HepG2 (cell line): ENCODE measurements at regions not wholly inside any gene's neighbourhood (a gene's known extent, or its start where the extent isn't known, plus 50 kb on each side); places are given as distances from the start of the nearest gene placed in this dataset.

Experiments
- ADNP ChIP-seq: sonication (generic); formaldehyde crosslinking; IDR thresholded peaks from 2 replicates; pipeline ENCODE4 v1.4.0; 2020; ENCODE audit warnings: missing genetic modification reagents
- ASH2L ChIP-seq: fragments of 300-600, 200-600 bp; sonication (generic); IDR thresholded peaks from 2 replicates; pipeline ENCODE4 v1.7.0; 2017; ENCODE audit warnings: low read depth, mild to moderate bottlenecking, moderate library complexity, mixed read lengths, low read length; ENCODE audit not compliant: insufficient read length
- FOXJ3 ChIP-seq: sonication (generic); formaldehyde crosslinking; IDR thresholded peaks from 2 replicates; pipeline ENCODE4 v1.4.0; 2020; ENCODE audit warnings: missing genetic modification reagents, mild to moderate bottlenecking, borderline replicate concordance
- FOXK1 ChIP-seq: sonication (generic); formaldehyde crosslinking; IDR thresholded peaks from 2 replicates; pipeline ENCODE4 v1.4.0; 2020; ENCODE audit warnings: low read depth, missing genetic modification reagents, borderline replicate concordance
- HDAC2 ChIP-seq: sonication (generic); formaldehyde crosslinking; IDR thresholded peaks from 2 replicates; pipeline ENCODE4 v1.4.0; 2020; ENCODE audit warnings: missing genetic modification reagents
- HNF4A ChIP-seq: sonication (generic); formaldehyde crosslinking; IDR thresholded peaks from 2 replicates; pipeline ENCODE4 v1.4.0; 2020; ENCODE audit warnings: missing genetic modification reagents
- HNRNPLL ChIP-seq: fragments of 200-400 bp; formaldehyde crosslinking; IDR thresholded peaks from 2 replicates; pipeline ENCODE4 v1.6.1; 2017; ENCODE audit warnings: mild to moderate bottlenecking, low read depth, low read length; ENCODE audit not compliant: poor library complexity, severe bottlenecking
- KAT7 ChIP-seq: IDR thresholded peaks from 2 replicates; pipeline ENCODE4 v1.6.1; 2018; ENCODE audit warnings: borderline replicate concordance, missing compliant biosample characterization
- NFATC3 ChIP-seq: sonication (generic); formaldehyde crosslinking; IDR thresholded peaks from 2 replicates; pipeline ENCODE4 v1.5.1; 2020; ENCODE audit warnings: mild to moderate bottlenecking, missing genetic modification reagents
- RFX1 ChIP-seq: fragments of 450-650 bp; IDR thresholded peaks from 2 replicates; pipeline ENCODE4 v1.6.1; 2017
- SAP130 ChIP-seq: IDR thresholded peaks from 2 replicates; pipeline ENCODE4 v1.6.1; 2016; ENCODE audit warnings: low read depth
- SMYD3 ChIP-seq: sonication (generic); formaldehyde crosslinking; IDR thresholded peaks from 2 replicates; pipeline ENCODE4 v1.8.1; 2023; ENCODE audit warnings: mild to moderate bottlenecking, missing genetic modification reagents
- STAT5B ChIP-seq: sonication (generic); formaldehyde crosslinking; IDR thresholded peaks from 2 replicates; pipeline ENCODE4 v1.4.0; 2020; ENCODE audit warnings: missing genetic modification reagents
- ZNF446 ChIP-seq: sonication (generic); formaldehyde crosslinking; IDR thresholded peaks from 2 replicates; pipeline ENCODE4 v1.5.0; 2020; ENCODE audit warnings: mild to moderate bottlenecking, missing genetic modification reagents
- ZNF766 ChIP-seq: sonication (generic); formaldehyde crosslinking; IDR thresholded peaks from 2 replicates; pipeline ENCODE4 v1.5.0; 2020; ENCODE audit warnings: missing genetic modification reagents, borderline replicate concordance
- ZNF891 ChIP-seq: sonication (generic); formaldehyde crosslinking; IDR thresholded peaks from 2 replicates; pipeline ENCODE4 v1.5.0; 2020; ENCODE audit warnings: mild to moderate bottlenecking, missing genetic modification reagents
- ZSCAN25 ChIP-seq: sonication (generic); formaldehyde crosslinking; IDR thresholded peaks from 2 replicates; pipeline ENCODE4 v1.8.0; 2022; ENCODE audit warnings: mild to moderate bottlenecking, missing genetic modification reagents
- TF ChIP-seq, protein P1 (sequence below): sonication (generic); formaldehyde crosslinking; IDR thresholded peaks from 2 replicates; pipeline ENCODE4 v1.5.0; 2020; ENCODE audit warnings: missing genetic modification reagents
- TF ChIP-seq, protein P2 (sequence below): sonication (generic); formaldehyde crosslinking; IDR thresholded peaks from 2 replicates; pipeline ENCODE4 v1.4.0; 2020; ENCODE audit warnings: missing genetic modification reagents; ENCODE audit errors: not compliant biosample characterization
- TF ChIP-seq, protein P3 (sequence below): sonication (generic); formaldehyde crosslinking; IDR thresholded peaks from 2 replicates; pipeline ENCODE4 v1.8.0; 2022; ENCODE audit warnings: mild to moderate bottlenecking, missing genetic modification reagents, borderline replicate concordance
- TF ChIP-seq, protein P4 (sequence below): sonication (generic); formaldehyde crosslinking; IDR thresholded peaks from 2 replicates; pipeline ENCODE4 v1.8.0; 2023; ENCODE audit warnings: mild to moderate bottlenecking, missing genetic modification reagents
- TF ChIP-seq, protein P5 (sequence below): sonication (generic); formaldehyde crosslinking; IDR thresholded peaks from 2 replicates; pipeline ENCODE4 v1.4.0; 2020; ENCODE audit warnings: missing genetic modification reagents

DNA sequence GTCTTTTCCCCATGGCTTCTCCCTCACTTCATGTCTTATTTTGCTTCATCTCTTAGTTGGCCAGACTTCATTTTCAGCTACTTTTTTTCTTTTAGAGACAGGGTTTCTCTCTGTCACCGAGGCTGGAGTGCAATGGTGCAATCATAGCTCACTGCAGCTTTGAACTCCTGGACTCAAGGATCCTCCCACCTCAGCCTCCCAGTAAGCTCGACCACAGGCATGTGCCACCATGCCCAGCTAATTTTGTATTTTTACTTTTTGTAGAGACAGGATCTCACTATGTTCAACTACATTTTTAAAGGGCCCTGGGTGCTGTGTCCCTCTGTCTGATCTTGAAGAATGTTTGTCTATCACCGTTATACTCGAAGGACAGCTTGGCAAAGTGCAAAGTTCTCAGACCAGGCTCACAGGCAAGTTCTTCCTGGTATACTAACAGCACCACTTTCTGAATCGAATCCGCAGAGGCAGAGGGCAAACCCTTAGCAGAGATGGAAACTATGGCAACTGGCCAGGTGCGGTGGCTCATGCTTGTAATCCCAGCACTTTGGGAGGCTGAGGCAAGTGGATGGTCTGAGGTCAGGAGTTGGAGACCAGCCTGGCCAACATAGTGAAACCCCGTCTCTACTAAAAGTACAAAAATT lies 60.9 kb downstream of the SOWAHC start (continued):
- TF ChIP-seq, protein P1, sequence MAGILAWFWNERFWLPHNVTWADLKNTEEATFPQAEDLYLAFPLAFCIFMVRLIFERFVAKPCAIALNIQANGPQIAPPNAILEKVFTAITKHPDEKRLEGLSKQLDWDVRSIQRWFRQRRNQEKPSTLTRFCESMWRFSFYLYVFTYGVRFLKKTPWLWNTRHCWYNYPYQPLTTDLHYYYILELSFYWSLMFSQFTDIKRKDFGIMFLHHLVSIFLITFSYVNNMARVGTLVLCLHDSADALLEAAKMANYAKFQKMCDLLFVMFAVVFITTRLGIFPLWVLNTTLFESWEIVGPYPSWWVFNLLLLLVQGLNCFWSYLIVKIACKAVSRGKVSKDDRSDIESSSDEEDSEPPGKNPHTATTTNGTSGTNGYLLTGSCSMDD (CRISPR knock-in tag): no peak
- TF ChIP-seq RFX1 (peak; percentile 13; the same call in 1 of the 2 replicates), STAT5B (no peak), ZNF446 (CRISPR knock-in tag) (no peak), FOXJ3 (CRISPR knock-in tag) (no peak), FOXK1 (CRISPR knock-in tag) (no peak), KAT7 (CRISPR knock-in tag) (no peak), HDAC2 (CRISPR knock-in tag) (peak; percentile 12; the same call in 1 of the 2 replicates), ASH2L (peak; percentile 61), ZSCAN25 (CRISPR knock-in tag) (0 out of 2 replicates have a peak, but pooled peaks have one; percentile 43), HNF4A (CRISPR knock-in tag) (peak; percentile 84), ZNF766 (CRISPR knock-in tag) (0 out of 2 replicates have a peak, but pooled peaks have one; percentile 32), NFATC3 (CRISPR knock-in tag) (0 out of 2 replicates have a peak, but pooled peaks have one; percentile 28), ADNP (CRISPR knock-in tag) (0 out of 2 replicates have a peak, but pooled peaks have one; percentile 43), SMYD3 (CRISPR knock-in tag) (no peak), ZNF891 (CRISPR knock-in tag) (no peak), SAP130 (CRISPR knock-in tag) (peak; percentile 19; the same call in 1 of the 2 replicates), HNRNPLL (no peak)
- TF ChIP-seq, protein P2, sequence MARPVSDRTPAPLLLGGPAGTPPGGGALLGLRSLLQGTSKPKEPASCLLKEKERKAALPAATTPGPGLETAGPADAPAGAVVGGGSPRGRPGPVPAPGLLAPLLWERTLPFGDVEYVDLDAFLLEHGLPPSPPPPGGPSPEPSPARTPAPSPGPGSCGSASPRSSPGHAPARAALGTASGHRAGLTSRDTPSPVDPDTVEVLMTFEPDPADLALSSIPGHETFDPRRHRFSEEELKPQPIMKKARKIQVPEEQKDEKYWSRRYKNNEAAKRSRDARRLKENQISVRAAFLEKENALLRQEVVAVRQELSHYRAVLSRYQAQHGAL (CRISPR knock-in tag): no peak
- TF ChIP-seq, protein P3, sequence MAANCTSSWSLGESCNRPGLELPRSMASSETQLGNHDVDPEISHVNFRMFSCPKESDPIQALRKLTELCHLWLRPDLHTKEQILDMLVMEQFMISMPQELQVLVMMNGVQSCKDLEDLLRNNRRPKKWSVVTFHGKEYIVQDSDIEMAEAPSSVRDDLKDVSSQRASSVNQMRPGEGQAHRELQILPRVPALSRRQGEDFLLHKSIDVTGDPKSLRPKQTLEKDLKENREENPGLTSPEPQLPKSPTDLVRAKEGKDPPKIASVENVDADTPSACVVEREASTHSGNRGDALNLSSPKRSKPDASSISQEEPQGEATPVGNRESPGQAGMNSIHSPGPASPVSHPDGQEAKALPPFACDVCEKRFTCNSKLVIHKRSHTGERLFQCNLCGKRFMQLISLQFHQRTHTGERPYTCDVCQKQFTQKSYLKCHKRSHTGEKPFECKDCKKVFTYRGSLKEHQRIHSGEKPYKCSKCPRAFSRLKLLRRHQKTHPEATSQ (CRISPR knock-in tag): 0 out of 2 replicates have a peak, but pooled peaks have one; percentile 30
- TF ChIP-seq, protein P4, sequence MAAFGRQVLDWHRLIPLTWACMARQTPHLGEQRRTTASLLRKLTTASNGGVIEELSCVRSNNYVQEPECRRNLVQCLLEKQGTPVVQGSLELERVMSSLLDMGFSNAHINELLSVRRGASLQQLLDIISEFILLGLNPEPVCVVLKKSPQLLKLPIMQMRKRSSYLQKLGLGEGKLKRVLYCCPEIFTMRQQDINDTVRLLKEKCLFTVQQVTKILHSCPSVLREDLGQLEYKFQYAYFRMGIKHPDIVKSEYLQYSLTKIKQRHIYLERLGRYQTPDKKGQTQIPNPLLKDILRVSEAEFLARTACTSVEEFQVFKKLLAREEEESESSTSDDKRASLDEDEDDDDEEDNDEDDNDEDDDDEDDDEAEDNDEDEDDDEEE (CRISPR knock-in tag): peak; percentile 46; the same call in 1 of the 2 replicates
- TF ChIP-seq, protein P5, sequence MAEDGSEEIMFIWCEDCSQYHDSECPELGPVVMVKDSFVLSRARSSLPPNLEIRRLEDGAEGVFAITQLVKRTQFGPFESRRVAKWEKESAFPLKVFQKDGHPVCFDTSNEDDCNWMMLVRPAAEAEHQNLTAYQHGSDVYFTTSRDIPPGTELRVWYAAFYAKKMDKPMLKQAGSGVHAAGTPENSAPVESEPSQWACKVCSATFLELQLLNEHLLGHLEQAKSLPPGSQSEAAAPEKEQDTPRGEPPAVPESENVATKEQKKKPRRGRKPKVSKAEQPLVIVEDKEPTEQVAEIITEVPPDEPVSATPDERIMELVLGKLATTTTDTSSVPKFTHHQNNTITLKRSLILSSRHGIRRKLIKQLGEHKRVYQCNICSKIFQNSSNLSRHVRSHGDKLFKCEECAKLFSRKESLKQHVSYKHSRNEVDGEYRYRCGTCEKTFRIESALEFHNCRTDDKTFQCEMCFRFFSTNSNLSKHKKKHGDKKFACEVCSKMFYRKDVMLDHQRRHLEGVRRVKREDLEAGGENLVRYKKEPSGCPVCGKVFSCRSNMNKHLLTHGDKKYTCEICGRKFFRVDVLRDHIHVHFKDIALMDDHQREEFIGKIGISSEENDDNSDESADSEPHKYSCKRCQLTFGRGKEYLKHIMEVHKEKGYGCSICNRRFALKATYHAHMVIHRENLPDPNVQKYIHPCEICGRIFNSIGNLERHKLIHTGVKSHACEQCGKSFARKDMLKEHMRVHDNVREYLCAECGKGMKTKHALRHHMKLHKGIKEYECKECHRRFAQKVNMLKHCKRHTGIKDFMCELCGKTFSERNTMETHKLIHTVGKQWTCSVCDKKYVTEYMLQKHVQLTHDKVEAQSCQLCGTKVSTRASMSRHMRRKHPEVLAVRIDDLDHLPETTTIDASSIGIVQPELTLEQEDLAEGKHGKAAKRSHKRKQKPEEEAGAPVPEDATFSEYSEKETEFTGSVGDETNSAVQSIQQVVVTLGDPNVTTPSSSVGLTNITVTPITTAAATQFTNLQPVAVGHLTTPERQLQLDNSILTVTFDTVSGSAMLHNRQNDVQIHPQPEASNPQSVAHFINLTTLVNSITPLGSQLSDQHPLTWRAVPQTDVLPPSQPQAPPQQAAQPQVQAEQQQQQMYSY (CRISPR knock-in tag): 0 out of 2 replicates have a peak, but pooled peaks have one; percentile 13
